C4-2B (cell line): ENCODE measurements at regions not wholly inside any gene's neighbourhood (a gene's known extent, or its start where the extent isn't known, plus 50 kb on each side); places are given as distances from the start of the nearest gene placed in this dataset.

ENCODE experiments used
- CTCF ChIP-seq: fragments of 450-650 bp; conservative IDR thresholded peaks from 2 replicates; pipeline ENCODE4 v1.5.1; 2017; ENCODE audit warnings: mild to moderate bottlenecking
- ZFX ChIP-seq: fragments of 450-650 bp; IDR thresholded peaks from 2 replicates; pipeline ENCODE4 v1.6.1; 2017

- TF ChIP-seq CTCF = no peak
- no peak for TF ChIP-seq ZFX
Observed at GRCh38 chr7:12053561-12053960, 157.5 kb upstream of the TMEM106B start.
